Thymus (tissue), 11 donors: ENCODE measurements at regions not wholly inside any gene's neighbourhood (a gene's known extent, or its start where the extent isn't known, plus 50 kb on each side); places are given as distances from the start of the nearest gene placed in this dataset.

ENCODE experiments used
- DNase-seq, 9 donors: peaks; one replicate each; pipeline ENCODE4 v3.0.0-alpha.2; 2013; ENCODE audit warnings: low spot score in 9 of 9, low read depth in 6 of 9, missing footprints in 1 of 9
- H3K27ac ChIP-seq, 2 donors: one replicate each; pipeline ENCODE4 v1.5.1; 2013; ENCODE audit warnings: control low read depth in 1 of 2, low read depth in 1 of 2, low read length in 1 of 2, mild to moderate bottlenecking in 1 of 2, moderate library complexity in 1 of 2
- H3K27me3 ChIP-seq, 2 donors: one replicate each; pipeline ENCODE4 v1.5.1; 2013; ENCODE audit warnings: low read length in 1 of 2; ENCODE audit not compliant: control insufficient read depth in 2 of 2, insufficient read depth in 1 of 2
- H3K36me3 ChIP-seq, 2 donors: one replicate each; pipeline ENCODE4 v1.5.1; 2013; ENCODE audit warnings: low read length in 1 of 2, mild to moderate bottlenecking in 1 of 2, moderate library complexity in 1 of 2; ENCODE audit not compliant: control insufficient read depth in 2 of 2, insufficient read depth in 2 of 2
- H3K4me1 ChIP-seq, 2 donors: one replicate each; pipeline ENCODE4 v1.5.1; 2013; ENCODE audit warnings: low read length in 2 of 2; ENCODE audit not compliant: control insufficient read depth in 2 of 2, insufficient read depth in 2 of 2
- H3K4me3 ChIP-seq, 2 donors: one replicate each; pipeline ENCODE4 v1.5.1; 2013; ENCODE audit warnings: low read length in 2 of 2, control low read depth in 1 of 2, mild to moderate bottlenecking in 1 of 2
- H3K9me3 ChIP-seq, 2 donors: one replicate each; pipeline ENCODE4 v1.5.1; 2013; ENCODE audit warnings: low read length in 1 of 2, mild to moderate bottlenecking in 1 of 2; ENCODE audit not compliant: control insufficient read depth in 2 of 2, insufficient read depth in 1 of 2
- WGBS: extraction: QIAGEN DNeasy Blood & Tissue Kit; methylation state at CpG from one replicate; pipeline ENCODE4 v1.1.7; 2013; 5-methylcytosine and 5-hydroxymethylcytosine counted together
- donor health status: healthy.

GRCh38 chr4:18844726-18845125 lies 823.2 kb upstream of the LCORL start:
- H3K9me3 ChIP-seq, result peaks cover 3 to 8% of the 10 kb centered on the region in 2 donors
- no peaks in the 10 kb centered on the region for H3K36me3 ChIP-seq
- H3K27me3 ChIP-seq, result no peaks in the 10 kb centered on the region
- H3K4me3 ChIP-seq, result no peak overlapping the region
- H3K4me1 ChIP-seq, result no peaks in the 10 kb centered on the region
- 90% methylated on average over 1 of the region's 1 CpG for WGBS
- DNase-seq, result no peak
- no peak overlapping the region for H3K27ac ChIP-seq

GRCh38 chr4:18842431-18842830 lies 820.9 kb upstream of the LCORL start:
- peaks cover 3 to 8% of the 10 kb centered on the region in 2 donors for H3K9me3 ChIP-seq
- DNase-seq, result no peak
- H3K27me3 ChIP-seq, result no peaks in the 10 kb centered on the region
- H3K27ac ChIP-seq, result no peak overlapping the region
- H3K36me3 ChIP-seq, result no peaks in the 10 kb centered on the region
- no peak overlapping the region for H3K4me3 ChIP-seq
- WGBS, result 85% methylated on average over 5 of the region's 5 CpGs
- no peaks in the 10 kb centered on the region for H3K4me1 ChIP-seq

- Histone ChIP-seq H3K4me3 (no peak overlapping the region), H3K36me3 (no peaks in the 10 kb centered on the region), H3K27me3 (no peaks in the 10 kb centered on the region), H3K9me3 (peaks cover 3 to 8% of the 10 kb centered on the region in 2 donors), H3K27ac (no peak overlapping the region), H3K4me1 (no peaks in the 10 kb centered on the region)
- 86% methylated on average over 3 of the region's 3 CpGs for WGBS
- no peak for DNase-seq
Measured at GRCh38 chr4:18840481-18840880, 818.9 kb upstream of the LCORL start.

- no peak overlapping the region for H3K4me3 ChIP-seq
- H3K27ac ChIP-seq, result no peak overlapping the region
- no peaks in the 10 kb centered on the region for H3K27me3 ChIP-seq
- WGBS, result 93% methylated on average over 4 of the region's 4 CpGs
- H3K4me1 ChIP-seq, result no peaks in the 10 kb centered on the region
- DNase-seq, result no peak
- no peaks in the 10 kb centered on the region for H3K36me3 ChIP-seq
- H3K9me3 ChIP-seq, result peaks cover 0 to 7% of the 10 kb centered on the region in 2 donors
Measured at GRCh38 chr4:18816228-18816895, 794.8 kb upstream of the LCORL start.

- 92% methylated on average over 3 of the region's 3 CpGs for WGBS
Measured at GRCh38 chr4:18815779-18816173, 794.2 kb upstream of the LCORL start.

GRCh38 chr4:18815081-18815778 lies 793.7 kb upstream of the LCORL start:
- Histone ChIP-seq H3K9me3 (peaks cover 0 to 7% of the 10 kb centered on the region in 2 donors), H3K27ac (no peak overlapping the region), H3K4me1 (no peaks in the 10 kb centered on the region), H3K27me3 (no peaks in the 10 kb centered on the region), H3K36me3 (no peaks in the 10 kb centered on the region), H3K4me3 (no peak overlapping the region)
- WGBS, result 87% methylated on average over 3 of the region's 3 CpGs
- DNase-seq, result no peak

More at GRCh38 chr4:18815779-18816173, 794.2 kb upstream of the LCORL start:
- Histone ChIP-seq H3K27me3 (no peaks in the 10 kb centered on the region), H3K36me3 (no peaks in the 10 kb centered on the region), H3K9me3 (peaks cover 0 to 7% of the 10 kb centered on the region in 2 donors), H3K4me1 (no peaks in the 10 kb centered on the region), H3K27ac (no peak overlapping the region), H3K4me3 (no peak overlapping the region)
- DNase-seq, result no peak

GRCh38 chr4:18813771-18814170 lies 792.2 kb upstream of the LCORL start:
- no peak for DNase-seq
- H3K9me3 ChIP-seq, result peaks cover 0 to 7% of the 10 kb centered on the region in 2 donors
- no peak overlapping the region for H3K4me3 ChIP-seq

GRCh38 chr4:18813055-18813454 lies 791.5 kb upstream of the LCORL start:
- no peak for DNase-seq
- no peaks in the 10 kb centered on the region for H3K27me3 ChIP-seq
- H3K27ac ChIP-seq, result no peak overlapping the region
- no peak overlapping the region for H3K4me3 ChIP-seq
- no peaks in the 10 kb centered on the region for H3K36me3 ChIP-seq
- H3K4me1 ChIP-seq, result no peaks in the 10 kb centered on the region
- H3K9me3 ChIP-seq, result peaks cover 0 to 7% of the 10 kb centered on the region in 2 donors

More at GRCh38 chr4:18813771-18814170, 792.2 kb upstream of the LCORL start:
- no peak overlapping the region for H3K27ac ChIP-seq
- H3K4me1 ChIP-seq, result no peaks in the 10 kb centered on the region
- H3K27me3 ChIP-seq, result no peaks in the 10 kb centered on the region
- H3K36me3 ChIP-seq, result no peaks in the 10 kb centered on the region

GRCh38 chr4:18803781-18804180 lies 782.2 kb upstream of the LCORL start:
- H3K4me1 ChIP-seq, result no peaks in the 10 kb centered on the region
- H3K36me3 ChIP-seq, result no peaks in the 10 kb centered on the region
- no peak overlapping the region for H3K4me3 ChIP-seq
- H3K27ac ChIP-seq, result no peak overlapping the region
- no peak for DNase-seq
- no peaks in the 10 kb centered on the region for H3K27me3 ChIP-seq
- no peaks in the 10 kb centered on the region for H3K9me3 ChIP-seq
